ENCODE measurements at regions not wholly inside any gene's neighbourhood (a gene's known extent, or its start where the extent isn't known, plus 50 kb on each side); places are given as distances from the start of the nearest gene placed in this dataset.

- Histone ChIP-seq H3K9me3 (no peaks in the 10 kb centered on the region), H3K27me3 (no peaks in the 10 kb centered on the region), H3K36me3 (no peaks in the 10 kb centered on the region), H3K4me3 (no peak overlapping the region), H3K27ac (no peak overlapping the region), H3K4me1 (no peaks in the 10 kb centered on the region)
- DNase-seq (no peak), ATAC-seq (no peak)
- TF ChIP-seq, protein P1, sequence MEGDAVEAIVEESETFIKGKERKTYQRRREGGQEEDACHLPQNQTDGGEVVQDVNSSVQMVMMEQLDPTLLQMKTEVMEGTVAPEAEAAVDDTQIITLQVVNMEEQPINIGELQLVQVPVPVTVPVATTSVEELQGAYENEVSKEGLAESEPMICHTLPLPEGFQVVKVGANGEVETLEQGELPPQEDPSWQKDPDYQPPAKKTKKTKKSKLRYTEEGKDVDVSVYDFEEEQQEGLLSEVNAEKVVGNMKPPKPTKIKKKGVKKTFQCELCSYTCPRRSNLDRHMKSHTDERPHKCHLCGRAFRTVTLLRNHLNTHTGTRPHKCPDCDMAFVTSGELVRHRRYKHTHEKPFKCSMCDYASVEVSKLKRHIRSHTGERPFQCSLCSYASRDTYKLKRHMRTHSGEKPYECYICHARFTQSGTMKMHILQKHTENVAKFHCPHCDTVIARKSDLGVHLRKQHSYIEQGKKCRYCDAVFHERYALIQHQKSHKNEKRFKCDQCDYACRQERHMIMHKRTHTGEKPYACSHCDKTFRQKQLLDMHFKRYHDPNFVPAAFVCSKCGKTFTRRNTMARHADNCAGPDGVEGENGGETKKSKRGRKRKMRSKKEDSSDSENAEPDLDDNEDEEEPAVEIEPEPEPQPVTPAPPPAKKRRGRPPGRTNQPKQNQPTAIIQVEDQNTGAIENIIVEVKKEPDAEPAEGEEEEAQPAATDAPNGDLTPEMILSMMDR (IDR thresholded peaks at IDR 0.05): no peak
- intact Hi-C loops (cut with DNase I): no loop called here
- WGBS, 2 donors: 96 to 98% methylated on average over 2 of the region's 2 CpGs
These were observed 302.0 kb upstream of the RGMB start for GRCh38 chr5:98471458-98471857.

DNA sequence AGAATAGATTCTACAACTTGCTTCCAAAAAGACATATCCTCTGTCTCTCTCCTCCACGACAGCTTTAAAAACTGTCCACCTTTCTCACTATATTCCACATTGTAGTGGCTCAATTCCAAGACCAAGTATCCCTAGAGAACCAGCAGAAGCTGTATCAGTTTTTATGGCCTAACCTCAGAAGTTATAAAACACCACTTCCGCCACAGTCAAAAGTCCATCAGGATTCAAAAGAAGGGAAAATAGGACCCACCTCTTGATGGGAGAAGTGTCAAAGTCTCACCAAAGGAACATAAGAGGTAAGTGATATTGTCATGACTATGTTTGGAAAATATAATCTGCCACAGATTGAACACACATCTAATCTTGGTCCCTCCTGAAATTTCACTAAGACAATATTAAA is 299.2 kb upstream of the RGMB start:
- no peak overlapping the region for H3K4me3 ChIP-seq
- H3K27me3 ChIP-seq: no peaks in the 10 kb centered on the region
- no peak overlapping the region for H3K27ac ChIP-seq
- DNase-seq: no peak
- no peaks in the 10 kb centered on the region for H3K9me3 ChIP-seq
- 73 to 79% methylated on average over 2 of the region's 2 CpGs for WGBS, 2 donors
- ATAC-seq: no peak
- TF ChIP-seq, protein P1 (IDR thresholded peaks at IDR 0.05): no peak
- no peaks in the 10 kb centered on the region for H3K4me1 ChIP-seq
- no peaks in the 10 kb centered on the region for H3K36me3 ChIP-seq
- intact Hi-C loops (cut with DNase I): no loop called here

DNA sequence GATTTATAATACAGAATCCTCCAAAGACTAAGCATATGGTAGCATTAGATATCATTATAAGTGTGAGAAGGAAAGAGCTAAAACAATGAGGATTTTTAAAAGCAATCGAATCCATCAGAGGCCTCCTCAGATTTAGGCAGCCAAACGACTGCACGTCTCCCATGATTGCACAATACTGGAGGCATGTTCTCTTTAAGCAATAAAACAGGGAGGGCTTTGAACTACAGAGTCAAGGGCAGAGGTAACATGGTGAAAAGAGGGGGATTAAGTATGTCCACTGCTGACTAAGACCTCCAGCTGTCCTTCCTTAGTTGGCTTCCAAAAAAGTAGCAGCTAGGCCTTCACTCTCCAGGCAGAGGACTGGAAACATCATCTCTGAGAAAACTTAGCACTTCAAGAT is 298.7 kb upstream of the RGMB start:
- TF ChIP-seq, protein P1 (IDR thresholded peaks at IDR 0.05): no peak
- DNase-seq: no peak
- no peaks in the 10 kb centered on the region for H3K4me1 ChIP-seq
- no peak overlapping the region for H3K27ac ChIP-seq
- H3K4me3 ChIP-seq: no peak overlapping the region
- 75 to 77% methylated on average over 3 of the region's 3 CpGs for WGBS, 2 donors
- intact Hi-C loops (cut with DNase I): no loop called here
- H3K9me3 ChIP-seq: no peaks in the 10 kb centered on the region
- no peaks in the 10 kb centered on the region for H3K27me3 ChIP-seq
- H3K36me3 ChIP-seq: no peaks in the 10 kb centered on the region
- peak in 1 of 8 donors; percentile 88 for ATAC-seq

DNA sequence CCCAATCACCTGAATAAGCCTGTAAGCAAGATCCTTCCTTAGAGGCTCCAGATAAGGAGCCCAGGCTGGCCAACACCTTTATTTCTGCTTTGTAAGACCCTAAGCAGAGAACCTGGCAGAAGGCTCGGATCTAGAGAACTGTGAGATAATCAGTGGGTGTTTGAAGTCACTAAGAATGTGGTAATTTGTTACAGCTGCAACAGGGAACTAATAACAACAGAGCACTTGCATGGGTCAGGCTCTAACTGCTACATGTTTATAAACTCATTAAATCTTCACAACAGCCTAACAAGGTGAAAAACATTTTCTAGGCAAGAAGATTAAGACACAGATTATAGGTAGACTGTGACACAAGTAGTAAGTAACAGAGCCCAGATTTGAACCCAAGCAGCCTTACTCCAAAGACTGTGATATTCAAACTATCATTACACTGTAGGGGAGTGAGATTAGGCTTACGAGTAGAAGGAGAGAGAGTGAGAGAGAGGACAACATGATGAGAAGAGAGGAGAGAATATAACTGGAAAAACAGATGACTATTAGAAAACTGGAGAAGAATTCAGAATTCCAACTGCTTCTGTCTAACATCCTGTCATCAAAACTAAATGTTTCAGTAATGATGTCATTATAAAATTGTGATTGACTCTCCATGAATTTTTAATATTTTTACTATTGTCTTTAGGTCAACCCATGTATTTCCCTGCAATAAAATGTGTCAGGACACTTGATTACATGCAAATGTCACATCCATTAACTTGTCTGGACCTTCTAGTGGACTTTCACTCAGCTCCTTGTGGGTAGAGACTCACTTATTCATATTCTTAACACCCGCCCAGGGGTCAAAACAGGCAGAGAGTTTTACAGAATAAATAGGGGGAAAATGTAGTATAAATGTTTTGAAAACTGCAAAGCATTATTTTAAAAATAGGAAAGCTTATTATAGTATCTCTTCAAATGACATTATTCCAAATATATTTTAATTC is 290.9 kb upstream of the RGMB start:
- Histone ChIP-seq H3K27ac (no peak overlapping the region), H3K4me1 (no peaks in the 10 kb centered on the region), H3K4me3 (no peak overlapping the region), H3K9me3 (no peaks in the 10 kb centered on the region), H3K36me3 (no peaks in the 10 kb centered on the region), H3K27me3 (no peaks in the 10 kb centered on the region)
- 29 to 30% methylated on average over 3 of the region's 3 CpGs for WGBS, 2 donors
- intact Hi-C loops (cut with DNase I): no loop called here
- TF ChIP-seq, protein P1 (IDR thresholded peaks at IDR 0.05): no peak
- DNase-seq: no peak
- no peak for ATAC-seq
